ENCODE measurements at regions not wholly inside any gene's neighbourhood (a gene's known extent, or its start where the extent isn't known, plus 50 kb on each side); places are given as distances from the start of the nearest gene placed in this dataset.

DNA sequence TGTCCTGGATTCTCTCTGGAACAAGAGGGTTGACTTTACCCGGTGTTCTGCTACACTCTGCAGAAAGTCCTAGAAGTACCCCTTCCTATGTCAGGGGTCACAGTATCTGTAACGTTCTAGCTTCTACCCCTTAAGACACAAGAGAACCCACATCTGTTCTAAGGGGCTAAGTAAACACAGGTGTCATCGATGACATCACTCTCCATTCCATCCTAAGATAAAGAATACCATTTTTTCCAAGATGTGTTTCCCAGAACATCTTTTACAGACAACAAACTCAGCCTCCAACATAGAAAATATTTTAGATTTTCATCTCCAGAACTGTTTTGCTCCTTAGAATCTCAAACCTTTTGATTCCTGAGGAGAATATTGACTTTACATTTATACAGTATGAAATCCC, 239.1 kb downstream of the TRIB2 start:
- TF ChIP-seq PITX1 (CRISPR knock-in tag; IDR thresholded peaks at IDR 0.05) (no peak), FOXM1 (CRISPR knock-in tag; IDR thresholded peaks at IDR 0.05) (no peak), ZNF17 (CRISPR knock-in tag; IDR thresholded peaks at IDR 0.05) (no peak), SMC3 (IDR thresholded peaks at IDR 0.05; ENCODE audit: low read length) (no peak)
- TF ChIP-seq, protein P1, sequence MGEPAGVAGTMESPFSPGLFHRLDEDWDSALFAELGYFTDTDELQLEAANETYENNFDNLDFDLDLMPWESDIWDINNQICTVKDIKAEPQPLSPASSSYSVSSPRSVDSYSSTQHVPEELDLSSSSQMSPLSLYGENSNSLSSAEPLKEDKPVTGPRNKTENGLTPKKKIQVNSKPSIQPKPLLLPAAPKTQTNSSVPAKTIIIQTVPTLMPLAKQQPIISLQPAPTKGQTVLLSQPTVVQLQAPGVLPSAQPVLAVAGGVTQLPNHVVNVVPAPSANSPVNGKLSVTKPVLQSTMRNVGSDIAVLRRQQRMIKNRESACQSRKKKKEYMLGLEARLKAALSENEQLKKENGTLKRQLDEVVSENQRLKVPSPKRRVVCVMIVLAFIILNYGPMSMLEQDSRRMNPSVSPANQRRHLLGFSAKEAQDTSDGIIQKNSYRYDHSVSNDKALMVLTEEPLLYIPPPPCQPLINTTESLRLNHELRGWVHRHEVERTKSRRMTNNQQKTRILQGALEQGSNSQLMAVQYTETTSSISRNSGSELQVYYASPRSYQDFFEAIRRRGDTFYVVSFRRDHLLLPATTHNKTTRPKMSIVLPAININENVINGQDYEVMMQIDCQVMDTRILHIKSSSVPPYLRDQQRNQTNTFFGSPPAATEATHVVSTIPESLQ (CRISPR knock-in tag; conservative IDR thresholded peaks at IDR 0.05): no peak

All from HepG2 (cell line).